ELR (cell line): ENCODE measurements at regions not wholly inside any gene's neighbourhood (a gene's known extent, or its start where the extent isn't known, plus 50 kb on each side); places are given as distances from the start of the nearest gene placed in this dataset.
"Not testable (repeated sequence)": the region's sequence is repeated elsewhere in the genome, so short reads cannot be mapped to it uniquely, and the experiment has no call there.

Experiments used
- DNase-seq: peaks from one replicate; pipeline ENCODE4 v3.0.0-alpha.2; 2015; ENCODE audit warnings: low read depth

GRCh38 chrX:22800806-22801205, 199.0 kb upstream of the DDX53 start:
- peak; percentile 64 for DNase-seq

GRCh38 chrX:22803353-22803752, 196.4 kb upstream of the DDX53 start:
- no peak for DNase-seq

GRCh38 chrX:22810876-22811275, 188.9 kb upstream of the DDX53 start:
- DNase-seq, result no peak

GRCh38 chrX:22818061-22818460, 181.7 kb upstream of the DDX53 start:
- DNase-seq, result no peak

GRCh38 chrX:22855693-22856092, 144.1 kb upstream of the DDX53 start:
- no peak for DNase-seq

- DNase-seq, result no peak
Measured at GRCh38 chrX:22859642-22860041, 140.1 kb upstream of the DDX53 start.

GRCh38 chrX:22866801-22867200, 133.0 kb upstream of the DDX53 start:
- not testable (repeated sequence) for DNase-seq

- no peak for DNase-seq
Measured at GRCh38 chrX:22882543-22882942, 117.2 kb upstream of the DDX53 start.

- DNase-seq, result no peak
Measured at GRCh38 chrX:22889819-22890218, 109.9 kb upstream of the DDX53 start.

- DNase-seq, result no peak
Measured at GRCh38 chrX:22912616-22913015, 87.1 kb upstream of the DDX53 start.

- DNase-seq, result peak; percentile 18
Measured at GRCh38 chrX:22922961-22923360, 76.8 kb upstream of the DDX53 start.

GRCh38 chrX:22934640-22935039, 65.1 kb upstream of the DDX53 start:
- DNase-seq, result no peak

- no peak for DNase-seq
Measured at GRCh38 chrX:22944945-22945344, 54.8 kb upstream of the DDX53 start.
